OCI-LY3 (cell line): ENCODE measurements at regions not wholly inside any gene's neighbourhood (a gene's known extent, or its start where the extent isn't known, plus 50 kb on each side); places are given as distances from the start of the nearest gene placed in this dataset.
"Not testable (repeated sequence)": the region's sequence is repeated elsewhere in the genome, so short reads cannot be mapped to it uniquely, and the experiment has no call there.

Experiments
- H2AFZ ChIP-seq: fragments of 200-600, 300-600 bp; shearing (Covaris generic); 2 replicates; pipeline ENCODE4 v1.6.0; 2014; ENCODE audit warnings: antibody characterized with exemption, low read depth, low read length
- H3K27ac ChIP-seq: fragments of 200-600, 300-600 bp; sonication (generic); 2 replicates; pipeline ENCODE4 v1.5.1; 2014; ENCODE audit warnings: mild to moderate bottlenecking, low read length, moderate library complexity, mixed read lengths
- H3K27me3 ChIP-seq: fragments of 200-600, 300-600 bp; sonication (generic); 2 replicates; pipeline ENCODE4 v1.6.1; 2014; ENCODE audit warnings: low read depth, low read length, mixed read lengths
- H3K36me3 ChIP-seq: fragments of 200-600, 300-600 bp; sonication (generic); replicated peaks from 2 replicates; pipeline ENCODE3; 2014; ENCODE audit warnings: low read depth, low read length, mixed read lengths
- H3K4me1 ChIP-seq: fragments of 300-600, 200-600 bp; sonication (generic); 2 replicates; pipeline ENCODE4 v1.6.1; 2014; ENCODE audit warnings: low read length, mixed read lengths
- H3K4me2 ChIP-seq: fragments of 200-600, 300-600 bp; sonication (generic); 2 replicates; pipeline ENCODE4 v1.6.1; 2014; ENCODE audit warnings: low read length, mixed read lengths
- H3K4me3 ChIP-seq: fragments of 300-600, 200-600 bp; sonication (generic); 2 replicates; pipeline ENCODE4 v1.5.1; 2014; ENCODE audit warnings: antibody characterized with exemption, mild to moderate bottlenecking, low read length, moderate library complexity
- H3K79me2 ChIP-seq: fragments of 300-600, 200-600 bp; shearing (Covaris generic); 2 replicates; pipeline ENCODE4 v1.6.1; 2014; ENCODE audit warnings: mild to moderate bottlenecking, low read length, mixed read lengths
- H3K9ac ChIP-seq: fragments of 300-600, 200-600 bp; shearing (Covaris generic); 2 replicates; pipeline ENCODE4 v1.6.0; 2014; ENCODE audit warnings: mild to moderate bottlenecking, low read length, moderate library complexity
- H3K9me3 ChIP-seq: fragments of 200-600, 300-600 bp; shearing (Covaris generic); 2 replicates; pipeline ENCODE4 v1.6.1; 2014; ENCODE audit warnings: low read length, mixed read lengths; ENCODE audit not compliant: insufficient read depth
- H4K20me1 ChIP-seq: fragments of 200-600, 300-600 bp; sonication (generic); 2 replicates; pipeline ENCODE4 v1.6.1; 2016; ENCODE audit warnings: low read length, mixed read lengths; ENCODE audit not compliant: insufficient read depth
- EZH2phosphoT487 ChIP-seq: fragments of 200-600 bp; shearing (Covaris generic); IDR thresholded peaks from 2 replicates; pipeline ENCODE4 v1.6.1; 2018; ENCODE audit warnings: antibody characterized with exemption, mixed run types, low read depth
- TF ChIP-seq, protein P1 (sequence below): fragments of 200-600, 300-600 bp; sonication (generic); IDR thresholded peaks from 2 replicates; pipeline ENCODE4 v1.5.1; 2014; ENCODE audit warnings: antibody characterized with exemption, low read length, low read depth

DNA sequence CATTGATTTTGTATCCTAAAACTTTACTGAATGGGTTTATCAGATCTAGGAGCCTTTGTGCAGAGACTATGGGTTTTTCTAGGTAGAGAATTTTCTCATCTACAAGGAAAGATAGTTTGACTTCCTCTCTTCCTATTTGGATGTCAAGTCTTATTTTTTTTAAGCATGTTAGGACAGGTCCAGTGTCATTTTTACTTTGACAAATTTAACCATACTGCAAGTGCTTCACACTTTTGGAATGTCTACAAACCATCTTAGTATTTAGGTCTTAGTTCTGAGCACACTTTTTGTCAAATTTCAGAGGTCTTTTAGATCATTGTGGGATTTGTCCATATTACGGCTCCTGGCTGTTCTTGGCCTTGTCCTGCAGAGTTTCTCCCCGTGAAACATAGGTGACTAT is 715.2 kb upstream of the RAG2 start:
- no peaks in the 10 kb centered on the region for H3K79me2 ChIP-seq
- H3K4me1 ChIP-seq = no peaks in the 10 kb centered on the region
- H3K9me3 ChIP-seq = no peaks in the 10 kb centered on the region
- H3K4me2 ChIP-seq = no peak overlapping the region
- H2AFZ ChIP-seq = no peak overlapping the region
- H3K27ac ChIP-seq = no peak overlapping the region
- H3K27me3 ChIP-seq = no peaks in the 10 kb centered on the region
- TF ChIP-seq, protein P1, sequence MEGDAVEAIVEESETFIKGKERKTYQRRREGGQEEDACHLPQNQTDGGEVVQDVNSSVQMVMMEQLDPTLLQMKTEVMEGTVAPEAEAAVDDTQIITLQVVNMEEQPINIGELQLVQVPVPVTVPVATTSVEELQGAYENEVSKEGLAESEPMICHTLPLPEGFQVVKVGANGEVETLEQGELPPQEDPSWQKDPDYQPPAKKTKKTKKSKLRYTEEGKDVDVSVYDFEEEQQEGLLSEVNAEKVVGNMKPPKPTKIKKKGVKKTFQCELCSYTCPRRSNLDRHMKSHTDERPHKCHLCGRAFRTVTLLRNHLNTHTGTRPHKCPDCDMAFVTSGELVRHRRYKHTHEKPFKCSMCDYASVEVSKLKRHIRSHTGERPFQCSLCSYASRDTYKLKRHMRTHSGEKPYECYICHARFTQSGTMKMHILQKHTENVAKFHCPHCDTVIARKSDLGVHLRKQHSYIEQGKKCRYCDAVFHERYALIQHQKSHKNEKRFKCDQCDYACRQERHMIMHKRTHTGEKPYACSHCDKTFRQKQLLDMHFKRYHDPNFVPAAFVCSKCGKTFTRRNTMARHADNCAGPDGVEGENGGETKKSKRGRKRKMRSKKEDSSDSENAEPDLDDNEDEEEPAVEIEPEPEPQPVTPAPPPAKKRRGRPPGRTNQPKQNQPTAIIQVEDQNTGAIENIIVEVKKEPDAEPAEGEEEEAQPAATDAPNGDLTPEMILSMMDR = no peak
- no peak for TF ChIP-seq EZH2phosphoT487
- no peak overlapping the region for H3K4me3 ChIP-seq
- H3K9ac ChIP-seq = no peak overlapping the region
- H3K36me3 ChIP-seq = no peaks in the 10 kb centered on the region
- H4K20me1 ChIP-seq = no peaks in the 10 kb centered on the region

DNA sequence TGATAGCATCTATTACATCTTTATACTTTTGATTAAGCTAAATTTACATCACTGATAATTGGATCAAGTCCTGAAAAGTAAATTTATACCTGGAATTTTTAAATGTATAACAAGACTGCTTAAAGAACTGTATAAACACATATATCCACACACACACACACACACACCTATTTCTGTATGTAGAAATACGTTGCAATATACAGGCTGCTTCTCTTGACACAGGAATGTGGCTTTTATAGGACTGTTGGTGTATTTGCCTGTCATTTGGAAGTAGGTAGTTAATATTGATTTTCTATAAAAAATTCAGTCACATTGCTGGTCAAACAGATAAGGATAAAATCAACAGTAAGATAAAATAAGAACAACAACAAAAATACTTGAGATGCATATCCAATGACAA is 708.5 kb upstream of the RAG2 start:
- H3K36me3 ChIP-seq = no peaks in the 10 kb centered on the region
- TF ChIP-seq, protein P1 = no peak
- no peak for TF ChIP-seq EZH2phosphoT487
- no peak overlapping the region for H3K4me2 ChIP-seq
- H4K20me1 ChIP-seq = no peaks in the 10 kb centered on the region
- no peak overlapping the region for H3K9ac ChIP-seq
- no peak overlapping the region for H3K27ac ChIP-seq
- H3K9me3 ChIP-seq = no peaks in the 10 kb centered on the region
- no peaks in the 10 kb centered on the region for H3K79me2 ChIP-seq
- no peak overlapping the region for H2AFZ ChIP-seq
- no peak overlapping the region for H3K4me3 ChIP-seq
- H3K4me1 ChIP-seq = no peaks in the 10 kb centered on the region
- H3K27me3 ChIP-seq = no peaks in the 10 kb centered on the region

- not testable (repeated sequence) for H3K4me2 ChIP-seq, H3K4me1 ChIP-seq, H3K79me2 ChIP-seq, H2AFZ ChIP-seq, H3K9me3 ChIP-seq, H3K4me3 ChIP-seq, H4K20me1 ChIP-seq, H3K27ac ChIP-seq, H3K27me3 ChIP-seq, H3K36me3 ChIP-seq, H3K9ac ChIP-seq
Measured at GRCh38 chr11:37301405-37301804, 703.4 kb upstream of the RAG2 start.

DNA sequence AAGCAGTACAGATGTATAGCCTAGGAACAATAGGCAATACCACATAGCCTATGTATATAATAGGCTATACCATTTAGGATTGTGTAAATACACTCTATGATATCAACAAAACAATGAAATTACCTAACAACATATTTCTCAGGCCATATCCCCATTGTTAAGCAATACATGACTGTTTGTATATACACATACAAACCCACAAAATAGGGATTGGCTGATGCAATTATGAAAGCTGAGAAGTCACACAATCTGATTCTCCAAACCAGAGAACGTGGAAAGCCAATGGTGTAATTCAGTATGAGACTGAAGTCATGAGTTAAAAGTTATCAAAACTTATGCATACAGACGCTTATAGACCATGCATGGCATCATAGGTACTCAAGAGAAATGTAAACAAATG is 700.1 kb upstream of the RAG2 start:
- H2AFZ ChIP-seq = no peak overlapping the region
- no peak overlapping the region for H3K4me2 ChIP-seq
- no peak overlapping the region for H3K9ac ChIP-seq
- H3K36me3 ChIP-seq = no peaks in the 10 kb centered on the region
- no peaks in the 10 kb centered on the region for H3K27me3 ChIP-seq
- H3K4me3 ChIP-seq = no peak overlapping the region
- H3K4me1 ChIP-seq = no peaks in the 10 kb centered on the region
- TF ChIP-seq EZH2phosphoT487 = no peak
- TF ChIP-seq, protein P1 = no peak
- no peaks in the 10 kb centered on the region for H3K79me2 ChIP-seq
- H4K20me1 ChIP-seq = no peaks in the 10 kb centered on the region
- 0 out of 2 replicates have a peak, but pooled peaks cover 4% of the 10 kb centered on the region for H3K9me3 ChIP-seq
- H3K27ac ChIP-seq = no peak overlapping the region

DNA sequence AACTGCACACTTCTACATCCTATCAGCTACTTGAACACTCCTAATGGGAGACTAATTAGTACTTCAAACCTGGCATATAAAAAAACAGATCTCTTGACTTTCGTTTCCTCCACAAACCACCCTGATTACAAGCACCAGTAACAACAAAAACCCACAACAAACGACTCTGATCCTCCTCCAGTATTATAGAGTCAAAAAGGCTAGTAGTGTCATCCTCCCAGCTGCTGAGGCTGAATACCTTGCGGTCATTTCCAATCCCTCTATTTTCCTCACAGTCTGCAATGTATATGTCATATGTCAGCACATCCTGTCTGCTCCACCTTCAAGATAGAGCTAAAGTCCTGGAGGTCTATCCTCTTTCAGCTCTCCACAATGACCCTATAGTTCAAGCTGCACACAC is 688.9 kb upstream of the RAG2 start:
- Histone ChIP-seq H2AFZ (no peak overlapping the region; the same call in 1 of the 2 replicates), H3K4me1 (no peaks in the 10 kb centered on the region), H3K27ac (no peak overlapping the region), H3K9me3 (no peaks in the 10 kb centered on the region), H3K79me2 (no peaks in the 10 kb centered on the region), H3K4me3 (no peak overlapping the region), H3K27me3 (no peaks in the 10 kb centered on the region), H4K20me1 (no peaks in the 10 kb centered on the region), H3K9ac (no peak overlapping the region), H3K4me2 (no peak overlapping the region), H3K36me3 (no peaks in the 10 kb centered on the region)
- TF ChIP-seq, protein P1 = no peak
- no peak for TF ChIP-seq EZH2phosphoT487
